DND-41 (cell line): ENCODE measurements at regions not wholly inside any gene's neighbourhood (a gene's known extent, or its start where the extent isn't known, plus 50 kb on each side); places are given as distances from the start of the nearest gene placed in this dataset.

Experiments
- ATAC-seq: fragments of 200-7000 bp; cut with Tn5 transposase; 3 replicates; pipeline ENCODE4 v1.9.1; 2021; ENCODE audit warnings: low read depth; ENCODE audit not compliant: insufficient read depth
- DNase-seq: peaks from one replicate; pipeline ENCODE4 v3.0.0-alpha.2; 2020
- H2AFZ ChIP-seq: 2 replicates; pipeline ENCODE4 v1.6.0; 2012; ENCODE audit warnings: low read depth, low read length
- H3K27ac ChIP-seq: 2 replicates; pipeline ENCODE4 v1.5.1; 2012; ENCODE audit warnings: low read length, inconsistent platforms
- H3K27me3 ChIP-seq: fragments of 200-600 bp; sonication (generic); 2 replicates; pipeline ENCODE4 v1.6.0; 2012; ENCODE audit warnings: low read length, mild to moderate bottlenecking, inconsistent platforms; ENCODE audit not compliant: insufficient read depth, poor library complexity
- H3K36me3 ChIP-seq: 2 replicates; pipeline ENCODE4 v1.5.1; 2012; ENCODE audit warnings: low read length, inconsistent platforms; ENCODE audit not compliant: insufficient read depth
- H3K4me1 ChIP-seq: 2 replicates; pipeline ENCODE4 v1.5.1; 2012; ENCODE audit warnings: mild to moderate bottlenecking, low read length; ENCODE audit not compliant: insufficient read depth
- H3K4me2 ChIP-seq: 2 replicates; pipeline ENCODE4 v1.6.0; 2012; ENCODE audit warnings: mild to moderate bottlenecking, moderate library complexity, low read length, inconsistent platforms; ENCODE audit not compliant: insufficient read depth
- H3K4me3 ChIP-seq, 2 experiments: fragments of 200-600 bp in 1 of 2; shearing (Covaris generic) in 1 of 2; 2 replicates each; pipeline ENCODE4 v1.5.1; 2012 to 2016; ENCODE audit warnings: inconsistent platforms in 2 of 2, low read length in 2 of 2, mild to moderate bottlenecking in 2 of 2, low read depth in 1 of 2, moderate library complexity in 1 of 2
- H3K79me2 ChIP-seq: 2 replicates; pipeline ENCODE4 v1.6.0; 2012; ENCODE audit warnings: low read length, inconsistent platforms; ENCODE audit not compliant: insufficient read depth
- H3K9ac ChIP-seq: 2 replicates; pipeline ENCODE4 v1.6.0; 2012; ENCODE audit warnings: low read depth, mild to moderate bottlenecking, inconsistent platforms, low read length, moderate library complexity
- H3K9me3 ChIP-seq: 2 replicates; pipeline ENCODE4 v1.5.1; 2012; ENCODE audit warnings: low read length, moderate library complexity, mild to moderate bottlenecking, inconsistent platforms; ENCODE audit not compliant: insufficient read depth, severe bottlenecking
- H4K20me1 ChIP-seq: 2 replicates; pipeline ENCODE4 v1.6.0; 2012; ENCODE audit warnings: low read length; ENCODE audit not compliant: insufficient read depth
- EZH2 ChIP-seq: IDR thresholded peaks from 3 replicates; pipeline ENCODE4 v1.6.1; 2012; ENCODE audit warnings: borderline replicate concordance, low read depth, mild to moderate bottlenecking, moderate library complexity, low read length, inconsistent platforms; ENCODE audit not compliant: severe bottlenecking
- TF ChIP-seq, protein P1 (sequence below): IDR thresholded peaks from 2 replicates; pipeline ENCODE4 v1.5.1; 2012; ENCODE audit warnings: borderline replicate concordance, low read length, moderate library complexity, mild to moderate bottlenecking; ENCODE audit not compliant: poor library complexity, severe bottlenecking; ENCODE audit errors: extremely low read depth

DNA sequence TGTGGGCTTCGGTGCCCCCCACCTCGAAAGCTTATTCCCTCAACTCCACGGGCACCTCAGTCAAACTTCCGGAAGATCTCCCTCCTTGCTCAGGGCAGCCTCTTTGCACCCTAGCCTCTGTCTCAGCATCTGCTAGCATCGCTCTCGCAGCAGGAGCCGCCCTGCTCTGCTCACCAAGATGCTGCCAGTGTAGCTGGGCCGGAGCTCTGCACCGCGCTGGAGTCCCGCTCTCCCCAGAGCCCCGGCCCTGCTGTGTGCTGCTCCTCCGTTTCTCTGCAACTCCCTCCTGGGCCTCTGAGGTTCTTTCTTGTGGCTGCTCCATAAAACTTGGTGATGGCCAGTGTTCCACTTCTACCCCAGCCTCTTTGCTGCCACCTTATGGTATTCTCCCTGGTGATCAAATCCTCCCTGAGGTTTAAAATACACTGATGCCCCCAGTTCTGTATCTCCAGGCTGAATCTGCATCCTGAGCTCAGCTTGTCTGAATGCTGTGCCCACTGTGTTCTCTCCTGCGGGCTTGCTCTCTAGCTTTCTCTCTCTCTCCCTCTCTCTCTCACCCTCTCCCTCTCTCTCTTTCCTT, 198.0 kb downstream of the UQCRFS1 start:
- H3K79me2 ChIP-seq: no peaks in the 10 kb centered on the region
- H3K9me3 ChIP-seq: no peaks in the 10 kb centered on the region
- peaks cover 8% of the 10 kb centered on the region for H3K27me3 ChIP-seq
- TF ChIP-seq EZH2: no peak
- TF ChIP-seq, protein P1, sequence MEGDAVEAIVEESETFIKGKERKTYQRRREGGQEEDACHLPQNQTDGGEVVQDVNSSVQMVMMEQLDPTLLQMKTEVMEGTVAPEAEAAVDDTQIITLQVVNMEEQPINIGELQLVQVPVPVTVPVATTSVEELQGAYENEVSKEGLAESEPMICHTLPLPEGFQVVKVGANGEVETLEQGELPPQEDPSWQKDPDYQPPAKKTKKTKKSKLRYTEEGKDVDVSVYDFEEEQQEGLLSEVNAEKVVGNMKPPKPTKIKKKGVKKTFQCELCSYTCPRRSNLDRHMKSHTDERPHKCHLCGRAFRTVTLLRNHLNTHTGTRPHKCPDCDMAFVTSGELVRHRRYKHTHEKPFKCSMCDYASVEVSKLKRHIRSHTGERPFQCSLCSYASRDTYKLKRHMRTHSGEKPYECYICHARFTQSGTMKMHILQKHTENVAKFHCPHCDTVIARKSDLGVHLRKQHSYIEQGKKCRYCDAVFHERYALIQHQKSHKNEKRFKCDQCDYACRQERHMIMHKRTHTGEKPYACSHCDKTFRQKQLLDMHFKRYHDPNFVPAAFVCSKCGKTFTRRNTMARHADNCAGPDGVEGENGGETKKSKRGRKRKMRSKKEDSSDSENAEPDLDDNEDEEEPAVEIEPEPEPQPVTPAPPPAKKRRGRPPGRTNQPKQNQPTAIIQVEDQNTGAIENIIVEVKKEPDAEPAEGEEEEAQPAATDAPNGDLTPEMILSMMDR: no peak
- no peak overlapping the region for H3K27ac ChIP-seq
- DNase-seq (no peak), ATAC-seq (no peak)
- H3K4me3 ChIP-seq: no peak overlapping the region
- no peaks in the 10 kb centered on the region for H3K36me3 ChIP-seq
- H4K20me1 ChIP-seq: no peaks in the 10 kb centered on the region
- no peak overlapping the region for H3K9ac ChIP-seq
- H2AFZ ChIP-seq: no peak overlapping the region
- no peaks in the 10 kb centered on the region for H3K4me1 ChIP-seq
- H3K4me2 ChIP-seq: no peak overlapping the region

DNA sequence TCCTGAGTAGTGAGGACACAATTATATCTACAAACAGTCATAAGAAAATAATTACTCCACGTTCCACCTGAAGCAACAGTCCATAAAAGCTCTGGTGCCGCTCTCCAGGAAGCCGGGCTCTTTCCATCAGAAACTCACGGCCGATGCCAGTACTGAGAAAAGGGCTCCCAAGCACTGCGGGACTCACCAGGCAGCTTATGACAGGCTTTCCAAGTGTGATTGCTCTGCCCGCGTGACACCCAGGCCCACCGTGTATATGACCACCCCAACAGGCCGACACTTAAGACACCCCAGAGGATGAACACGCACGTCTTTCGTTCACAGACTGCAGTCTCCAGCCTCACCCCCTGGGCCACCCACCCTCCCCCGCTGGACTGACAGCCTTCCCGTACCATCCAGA, 199.0 kb downstream of the UQCRFS1 start:
- no peaks in the 10 kb centered on the region for H3K4me1 ChIP-seq
- no peak for ATAC-seq
- DNase-seq: no peak

DNA sequence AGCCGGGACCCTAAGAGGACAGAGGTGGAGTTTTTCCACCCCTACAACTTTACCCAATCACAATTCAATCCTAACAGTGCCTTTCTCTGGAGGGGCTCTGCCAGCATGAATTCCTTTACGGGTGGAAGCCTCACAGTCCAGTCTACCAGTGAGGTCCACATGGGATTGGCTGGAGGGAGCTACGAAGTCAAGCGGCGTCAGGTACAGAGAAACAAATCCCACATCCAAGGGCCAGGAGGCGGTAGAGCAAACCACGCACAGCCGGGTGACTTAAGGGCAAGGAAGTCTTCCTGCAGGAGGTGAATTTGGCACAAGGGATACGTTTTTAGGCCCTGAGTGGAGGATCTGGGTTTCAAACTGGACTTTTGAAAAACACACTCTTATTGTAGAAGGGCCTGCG, 199.6 kb downstream of the UQCRFS1 start:
- Histone ChIP-seq H3K27ac (no peak overlapping the region), H4K20me1 (no peaks in the 10 kb centered on the region)

More for the DNA sequence above, 199.0 kb downstream of the UQCRFS1 start:
- Histone ChIP-seq H3K27ac (no peak overlapping the region), H3K27me3 (peaks cover 8% of the 10 kb centered on the region), H3K36me3 (no peaks in the 10 kb centered on the region), H3K4me3 (no peak overlapping the region), H2AFZ (no peak overlapping the region), H3K4me2 (no peak overlapping the region), H4K20me1 (no peaks in the 10 kb centered on the region), H3K9ac (no peak overlapping the region), H3K9me3 (no peaks in the 10 kb centered on the region), H3K79me2 (no peaks in the 10 kb centered on the region)
- TF ChIP-seq EZH2: no peak
- TF ChIP-seq, protein P1: no peak

More for the DNA sequence above, 199.6 kb downstream of the UQCRFS1 start:
- Histone ChIP-seq H3K36me3 (no peaks in the 10 kb centered on the region), H2AFZ (no peak overlapping the region), H3K4me2 (no peak overlapping the region), H3K4me1 (no peaks in the 10 kb centered on the region), H3K4me3 (no peak overlapping the region), H3K9me3 (no peaks in the 10 kb centered on the region), H3K9ac (no peak overlapping the region), H3K79me2 (no peaks in the 10 kb centered on the region), H3K27me3 (peaks cover 8% of the 10 kb centered on the region)
- DNase-seq (no peak), ATAC-seq (no peak)
- TF ChIP-seq, protein P1: no peak
- no peak for TF ChIP-seq EZH2
